HepG2 (cell line): ENCODE measurements at regions not wholly inside any gene's neighbourhood (a gene's known extent, or its start where the extent isn't known, plus 50 kb on each side); places are given as distances from the start of the nearest gene placed in this dataset.

ENCODE experiments used
- NR1H2 ChIP-seq: sonication (generic); formaldehyde crosslinking; IDR thresholded peaks from 2 replicates; pipeline ENCODE4 v1.8.1; 2022; ENCODE audit warnings: low read depth, missing genetic modification reagents, borderline replicate concordance
- PAWR ChIP-seq: sonication (generic); formaldehyde crosslinking; IDR thresholded peaks from 2 replicates; pipeline ENCODE4 v1.4.0; 2020; ENCODE audit warnings: missing genetic modification reagents, mild to moderate bottlenecking, borderline replicate concordance
- ZBTB7B ChIP-seq: sonication (generic); formaldehyde crosslinking; IDR thresholded peaks from 2 replicates; pipeline ENCODE4 v1.4.0; 2020; ENCODE audit warnings: missing genetic modification reagents
- TF ChIP-seq, protein P1 (sequence below): IDR thresholded peaks from 2 replicates; pipeline ENCODE4 v1.6.1; 2016
- TF ChIP-seq, protein P2 (sequence below): sonication (generic); formaldehyde crosslinking; IDR thresholded peaks from 2 replicates; pipeline ENCODE4 v1.4.0; 2020; ENCODE audit warnings: missing genetic modification reagents
- TF ChIP-seq, protein P3 (sequence below): sonication (generic); formaldehyde crosslinking; IDR thresholded peaks from 2 replicates; pipeline ENCODE4 v1.4.0; 2020; ENCODE audit warnings: missing genetic modification reagents, borderline replicate concordance

DNA sequence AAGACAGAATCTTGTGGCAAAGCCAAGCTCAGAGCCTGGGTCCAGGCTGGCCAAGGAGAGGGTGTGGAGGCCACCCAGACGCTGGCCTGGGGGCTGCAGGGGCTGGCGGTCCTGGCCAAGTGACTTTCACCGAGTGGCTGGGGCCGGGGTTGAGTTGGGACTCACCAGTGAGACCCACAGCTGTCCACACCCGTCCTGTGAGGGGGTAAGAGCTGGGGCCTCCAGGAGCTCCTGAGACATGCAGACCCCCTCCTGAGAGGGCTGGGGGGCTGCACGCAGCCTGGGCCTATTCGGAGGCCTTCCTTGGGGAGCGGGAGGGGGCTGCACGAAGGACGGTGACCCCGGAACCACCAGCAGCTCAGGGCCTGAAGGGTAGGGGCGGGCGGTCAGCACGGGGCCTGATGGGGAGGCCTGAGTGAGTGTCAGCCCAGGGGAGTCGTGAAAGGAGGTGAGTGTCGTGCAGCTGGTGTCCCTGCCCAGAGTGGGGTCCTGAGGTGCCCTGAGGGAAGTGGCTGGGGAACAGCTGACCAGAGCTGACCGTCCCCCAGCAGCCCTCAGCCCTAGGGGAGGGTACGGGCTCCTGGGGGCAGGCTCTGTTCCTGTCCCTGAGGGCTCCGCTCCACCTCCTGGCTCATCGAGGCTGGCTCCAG is 100.9 kb downstream of the FOXL3 start (continued):
- TF ChIP-seq, protein P1, sequence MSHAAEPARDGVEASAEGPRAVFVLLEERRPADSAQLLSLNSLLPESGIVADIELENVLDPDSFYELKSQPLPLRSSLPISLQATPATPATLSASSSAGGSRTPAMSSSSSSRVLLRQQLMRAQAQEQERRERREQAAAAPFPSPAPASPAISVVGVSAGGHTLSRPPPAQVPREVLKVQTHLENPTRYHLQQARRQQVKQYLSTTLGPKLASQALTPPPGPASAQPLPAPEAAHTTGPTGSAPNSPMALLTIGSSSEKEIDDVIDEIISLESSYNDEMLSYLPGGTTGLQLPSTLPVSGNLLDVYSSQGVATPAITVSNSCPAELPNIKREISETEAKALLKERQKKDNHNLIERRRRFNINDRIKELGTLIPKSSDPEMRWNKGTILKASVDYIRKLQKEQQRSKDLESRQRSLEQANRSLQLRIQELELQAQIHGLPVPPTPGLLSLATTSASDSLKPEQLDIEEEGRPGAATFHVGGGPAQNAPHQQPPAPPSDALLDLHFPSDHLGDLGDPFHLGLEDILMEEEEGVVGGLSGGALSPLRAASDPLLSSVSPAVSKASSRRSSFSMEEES (CRISPR knock-in tag): no peak
- TF ChIP-seq, protein P2, sequence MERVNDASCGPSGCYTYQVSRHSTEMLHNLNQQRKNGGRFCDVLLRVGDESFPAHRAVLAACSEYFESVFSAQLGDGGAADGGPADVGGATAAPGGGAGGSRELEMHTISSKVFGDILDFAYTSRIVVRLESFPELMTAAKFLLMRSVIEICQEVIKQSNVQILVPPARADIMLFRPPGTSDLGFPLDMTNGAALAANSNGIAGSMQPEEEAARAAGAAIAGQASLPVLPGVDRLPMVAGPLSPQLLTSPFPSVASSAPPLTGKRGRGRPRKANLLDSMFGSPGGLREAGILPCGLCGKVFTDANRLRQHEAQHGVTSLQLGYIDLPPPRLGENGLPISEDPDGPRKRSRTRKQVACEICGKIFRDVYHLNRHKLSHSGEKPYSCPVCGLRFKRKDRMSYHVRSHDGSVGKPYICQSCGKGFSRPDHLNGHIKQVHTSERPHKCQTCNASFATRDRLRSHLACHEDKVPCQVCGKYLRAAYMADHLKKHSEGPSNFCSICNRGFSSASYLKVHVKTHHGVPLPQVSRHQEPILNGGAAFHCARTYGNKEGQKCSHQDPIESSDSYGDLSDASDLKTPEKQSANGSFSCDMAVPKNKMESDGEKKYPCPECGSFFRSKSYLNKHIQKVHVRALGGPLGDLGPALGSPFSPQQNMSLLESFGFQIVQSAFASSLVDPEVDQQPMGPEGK: no peak
- no peak for TF ChIP-seq ZBTB7B (CRISPR knock-in tag)
- TF ChIP-seq NR1H2 (CRISPR knock-in tag): no peak
- no peak for TF ChIP-seq PAWR (CRISPR knock-in tag)
- TF ChIP-seq, protein P3, sequence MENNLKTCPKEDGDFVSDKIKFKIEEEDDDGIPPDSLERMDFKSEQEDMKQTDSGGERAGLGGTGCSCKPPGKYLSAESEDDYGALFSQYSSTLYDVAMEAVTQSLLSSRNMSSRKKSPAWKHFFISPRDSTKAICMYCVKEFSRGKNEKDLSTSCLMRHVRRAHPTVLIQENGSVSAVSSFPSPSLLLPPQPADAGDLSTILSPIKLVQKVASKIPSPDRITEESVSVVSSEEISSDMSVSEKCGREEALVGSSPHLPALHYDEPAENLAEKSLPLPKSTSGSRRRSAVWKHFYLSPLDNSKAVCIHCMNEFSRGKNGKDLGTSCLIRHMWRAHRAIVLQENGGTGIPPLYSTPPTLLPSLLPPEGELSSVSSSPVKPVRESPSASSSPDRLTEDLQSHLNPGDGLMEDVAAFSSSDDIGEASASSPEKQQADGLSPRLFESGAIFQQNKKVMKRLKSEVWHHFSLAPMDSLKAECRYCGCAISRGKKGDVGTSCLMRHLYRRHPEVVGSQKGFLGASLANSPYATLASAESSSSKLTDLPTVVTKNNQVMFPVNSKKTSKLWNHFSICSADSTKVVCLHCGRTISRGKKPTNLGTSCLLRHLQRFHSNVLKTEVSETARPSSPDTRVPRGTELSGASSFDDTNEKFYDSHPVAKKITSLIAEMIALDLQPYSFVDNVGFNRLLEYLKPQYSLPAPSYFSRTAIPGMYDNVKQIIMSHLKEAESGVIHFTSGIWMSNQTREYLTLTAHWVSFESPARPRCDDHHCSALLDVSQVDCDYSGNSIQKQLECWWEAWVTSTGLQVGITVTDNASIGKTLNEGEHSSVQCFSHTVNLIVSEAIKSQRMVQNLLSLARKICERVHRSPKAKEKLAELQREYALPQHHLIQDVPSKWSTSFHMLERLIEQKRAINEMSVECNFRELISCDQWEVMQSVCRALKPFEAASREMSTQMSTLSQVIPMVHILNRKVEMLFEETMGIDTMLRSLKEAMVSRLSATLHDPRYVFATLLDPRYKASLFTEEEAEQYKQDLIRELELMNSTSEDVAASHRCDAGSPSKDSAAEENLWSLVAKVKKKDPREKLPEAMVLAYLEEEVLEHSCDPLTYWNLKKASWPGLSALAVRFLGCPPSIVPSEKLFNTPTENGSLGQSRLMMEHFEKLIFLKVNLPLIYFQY (CRISPR knock-in tag): no peak
